GM19025 (cell line): ENCODE measurements at regions not wholly inside any gene's neighbourhood (a gene's known extent, or its start where the extent isn't known, plus 50 kb on each side); places are given as distances from the start of the nearest gene placed in this dataset.

ENCODE experiments used
- ATAC-seq: cut with Tn5 transposase; IDR thresholded peaks from one replicate; pipeline ENCODE4 v1.9.1; 2021; ENCODE audit warnings: mild to moderate bottlenecking, low read depth, moderate library complexity; ENCODE audit not compliant: unreplicated experiment

DNA sequence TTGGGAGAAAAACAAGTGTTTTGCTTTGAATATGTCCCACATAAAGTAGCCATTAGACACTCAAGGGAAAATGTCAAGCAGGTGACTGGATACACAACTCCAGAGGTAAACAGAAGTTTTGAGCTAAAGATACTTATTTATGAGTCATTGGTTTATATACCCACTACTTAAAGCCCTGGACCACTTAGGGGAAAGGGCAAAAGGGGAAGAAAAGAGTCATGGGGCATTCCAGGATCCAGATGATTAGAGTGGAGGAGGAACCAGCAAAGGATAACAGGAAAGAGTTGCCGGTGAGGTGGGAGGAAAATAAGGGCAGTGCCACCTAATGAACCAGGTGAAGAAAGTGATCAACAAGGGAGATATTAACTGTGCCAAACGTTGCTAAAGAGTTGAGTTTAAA lies 254.2 kb upstream of the NR4A3 start:
- no peak for ATAC-seq

DNA sequence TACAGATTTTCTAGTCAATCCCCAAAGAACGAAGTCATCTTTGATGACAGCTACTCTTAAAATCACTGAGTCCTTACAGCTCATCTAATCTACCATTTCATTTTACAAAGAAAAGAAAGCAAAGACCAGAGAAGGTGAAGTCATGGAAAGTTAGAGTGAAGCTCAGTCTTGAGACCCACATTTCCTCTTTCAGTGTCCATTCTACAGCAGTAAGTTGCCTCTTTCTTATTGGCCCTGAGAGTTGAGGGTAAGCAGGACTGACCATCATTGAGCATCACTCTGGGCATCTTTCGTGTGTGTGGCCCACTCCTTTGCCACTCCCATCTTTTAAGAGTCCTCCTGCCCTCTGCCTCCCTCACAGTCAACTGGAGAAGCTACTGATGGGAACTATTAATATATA lies 251.8 kb upstream of the NR4A3 start:
- no peak for ATAC-seq

DNA sequence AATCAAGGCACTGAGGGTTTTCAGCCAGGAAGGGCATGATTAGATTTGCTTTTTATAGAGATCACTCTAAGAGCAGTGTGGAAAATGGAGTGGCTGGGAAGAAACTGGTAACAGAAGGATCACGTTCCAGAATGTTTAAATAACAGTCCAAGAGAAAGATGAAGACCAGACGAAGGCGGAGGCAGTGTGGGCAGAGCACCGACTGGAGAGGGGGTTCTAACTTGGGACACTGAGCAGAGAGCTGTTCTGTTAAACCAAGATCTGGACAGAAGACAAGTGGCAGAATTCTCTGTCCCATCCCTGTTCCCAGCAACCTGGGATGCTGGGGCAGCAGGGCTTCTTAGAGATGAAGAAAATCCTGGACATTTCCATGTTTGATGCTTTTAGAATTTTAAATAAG lies 249.1 kb upstream of the NR4A3 start:
- ATAC-seq, result no peak

- ATAC-seq, result no peak
Measured at GRCh38 chr9:99573085-99573484, 248.6 kb upstream of the NR4A3 start.

- ATAC-seq, result no peak
Measured at GRCh38 chr9:99573886-99574285, 247.8 kb upstream of the NR4A3 start.

DNA sequence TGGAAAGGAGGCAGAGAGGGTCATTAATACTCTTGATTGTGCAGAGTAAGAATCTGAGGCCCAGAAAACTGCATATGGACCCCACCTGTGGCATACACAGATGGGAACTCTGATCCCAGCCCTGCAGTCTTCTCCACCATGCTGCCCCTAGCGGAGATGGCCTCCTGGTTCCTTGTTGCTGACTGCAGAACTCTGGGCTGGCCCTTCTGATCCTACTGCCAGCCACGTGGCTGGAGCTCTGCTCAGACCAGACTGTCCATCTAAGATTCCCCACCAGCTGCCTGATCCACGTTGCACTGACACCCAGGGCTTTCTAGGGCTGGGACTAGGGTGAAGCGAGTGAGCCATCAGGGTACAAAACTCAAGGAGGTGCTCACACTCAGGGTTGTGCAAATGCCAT lies 245.7 kb upstream of the NR4A3 start:
- no peak for ATAC-seq

DNA sequence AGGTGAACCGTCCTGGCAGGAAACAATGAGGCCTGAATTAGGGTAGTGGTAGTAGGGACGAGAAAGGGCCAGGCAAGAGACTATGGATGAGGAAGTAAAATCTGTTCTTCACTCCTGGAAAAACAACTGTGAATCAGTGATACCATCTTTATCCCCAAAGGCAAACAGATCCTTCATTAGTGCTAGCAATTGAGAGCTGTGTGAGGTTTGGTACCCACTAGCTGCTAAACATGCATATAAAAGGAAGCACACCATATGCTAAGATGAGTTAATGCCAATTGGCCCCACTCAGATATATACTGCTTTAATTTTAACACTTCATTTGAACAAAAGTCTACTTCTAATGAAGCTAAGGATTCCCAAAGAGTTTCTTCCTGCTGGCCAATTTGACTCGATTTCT lies 244.8 kb upstream of the NR4A3 start:
- no peak for ATAC-seq

DNA sequence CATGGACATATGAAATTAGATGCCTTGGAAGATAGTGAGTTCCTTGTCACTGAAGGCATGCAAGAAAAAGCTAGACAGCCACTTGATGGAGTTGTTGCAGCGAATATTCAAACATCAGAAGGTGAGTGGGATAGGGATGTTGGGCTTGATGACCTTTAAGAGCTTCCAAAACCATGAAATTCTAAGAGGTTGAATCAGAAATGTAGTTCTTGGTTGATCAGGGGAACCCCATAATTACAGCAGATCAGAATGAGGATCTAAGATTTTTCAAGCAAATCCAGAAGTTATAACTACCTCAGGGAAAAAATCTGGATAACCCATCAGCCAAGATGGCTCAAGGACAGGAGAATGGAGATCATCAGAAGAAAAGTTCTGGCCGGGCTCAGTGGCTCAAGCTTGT lies 244.3 kb upstream of the NR4A3 start:
- ATAC-seq, result no peak

- ATAC-seq, result no peak
Measured at GRCh38 chr9:99578666-99579065, 243.0 kb upstream of the NR4A3 start.

- no peak for ATAC-seq
Measured at GRCh38 chr9:99579964-99580363, 241.7 kb upstream of the NR4A3 start.

DNA sequence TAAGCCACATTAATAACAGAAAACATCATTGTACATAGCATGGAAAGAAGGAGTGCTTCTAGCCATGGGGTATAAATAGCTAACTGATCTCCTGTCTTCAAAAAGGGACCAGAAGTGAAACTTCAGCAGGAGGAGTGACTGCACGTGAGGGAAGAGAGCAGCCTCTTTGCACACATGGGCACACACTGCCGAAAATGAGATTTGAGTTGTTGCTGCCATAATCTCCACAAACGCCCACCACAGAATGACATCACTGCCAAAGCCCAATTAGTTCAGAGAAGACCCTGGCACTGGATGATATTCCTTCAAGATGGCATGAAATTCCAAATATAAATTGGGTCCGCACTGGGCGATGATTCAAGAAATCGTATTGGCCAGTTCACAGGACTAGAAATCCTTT lies 238.9 kb upstream of the NR4A3 start:
- no peak for ATAC-seq

- no peak for ATAC-seq
Measured at GRCh38 chr9:99588299-99588698, 233.4 kb upstream of the NR4A3 start.

DNA sequence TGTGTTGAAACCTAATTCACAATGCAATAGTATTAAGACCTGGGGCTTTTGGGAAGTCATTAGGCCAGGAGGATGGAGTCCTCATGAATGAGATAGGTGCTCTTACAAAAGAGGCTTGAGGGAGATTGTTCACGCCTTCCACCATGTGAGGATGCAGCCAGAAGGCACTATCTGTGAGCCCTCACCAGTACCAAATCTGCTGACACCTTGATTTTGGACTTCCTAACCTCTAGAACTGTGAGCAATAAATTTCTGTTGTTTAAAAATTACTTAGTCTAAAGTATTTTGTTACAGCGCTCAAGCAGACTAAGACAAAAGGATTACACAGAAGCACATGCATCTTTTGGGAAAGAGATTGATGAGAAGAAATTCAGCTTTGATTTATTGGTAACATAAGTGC lies 232.9 kb upstream of the NR4A3 start:
- no peak for ATAC-seq

- no peak for ATAC-seq
Measured at GRCh38 chr9:99590410-99590809, 231.3 kb upstream of the NR4A3 start.

- ATAC-seq, result no peak
Measured at GRCh38 chr9:99590840-99591239, 230.8 kb upstream of the NR4A3 start.

DNA sequence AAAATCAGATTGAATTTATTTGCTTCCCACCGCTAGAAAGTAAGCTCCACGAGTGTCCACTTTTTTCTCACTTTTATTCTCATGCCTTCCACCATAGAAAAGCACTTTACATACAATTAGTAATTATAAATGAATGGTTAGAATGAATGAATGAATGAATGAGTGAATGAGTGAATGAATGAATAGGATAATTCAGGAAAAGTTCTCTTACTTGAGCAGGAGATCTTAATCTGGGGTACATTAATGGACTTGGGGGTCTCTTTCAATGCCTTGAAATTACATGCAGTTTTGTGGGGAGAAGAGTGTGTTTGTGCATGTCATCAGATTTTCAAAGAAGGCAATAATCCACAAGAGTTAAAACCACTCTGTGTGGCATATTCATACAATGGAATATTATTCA lies 229.9 kb upstream of the NR4A3 start:
- no peak for ATAC-seq

DNA sequence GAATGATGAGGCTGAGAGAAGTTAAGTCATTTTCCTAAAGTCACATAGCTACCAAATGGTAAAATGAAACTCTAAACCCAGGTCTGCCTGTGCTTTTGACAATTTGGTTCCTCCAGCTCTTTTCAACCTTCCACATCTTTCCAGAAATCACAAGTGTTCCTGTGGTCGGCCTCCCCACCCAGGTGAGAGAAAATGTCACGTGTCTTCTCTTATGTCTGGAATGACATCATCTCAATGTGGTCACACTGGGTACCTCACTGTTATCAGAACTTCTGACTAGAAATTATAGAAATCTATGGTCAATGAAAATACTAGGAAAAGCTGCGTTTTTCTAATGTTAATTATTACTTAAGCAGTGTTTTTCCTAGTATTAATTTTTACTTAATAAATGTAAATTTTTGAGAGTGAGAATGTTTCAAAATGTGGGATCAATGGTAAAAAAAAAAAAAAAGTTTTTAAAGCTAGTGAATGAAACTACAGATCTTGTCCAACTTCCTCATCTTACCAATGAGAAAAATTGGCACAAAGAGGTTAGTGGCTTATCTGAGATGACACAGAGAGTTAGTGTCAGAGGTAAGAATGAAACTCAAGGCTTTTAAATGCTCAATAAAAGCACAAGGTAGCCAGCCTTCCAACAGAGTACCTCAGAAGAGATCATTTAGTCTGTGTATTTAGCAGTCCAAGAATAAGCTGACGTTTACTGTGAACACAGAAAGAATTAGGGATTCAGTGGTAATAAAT lies 228.7 kb upstream of the NR4A3 start:
- no peak for ATAC-seq

DNA sequence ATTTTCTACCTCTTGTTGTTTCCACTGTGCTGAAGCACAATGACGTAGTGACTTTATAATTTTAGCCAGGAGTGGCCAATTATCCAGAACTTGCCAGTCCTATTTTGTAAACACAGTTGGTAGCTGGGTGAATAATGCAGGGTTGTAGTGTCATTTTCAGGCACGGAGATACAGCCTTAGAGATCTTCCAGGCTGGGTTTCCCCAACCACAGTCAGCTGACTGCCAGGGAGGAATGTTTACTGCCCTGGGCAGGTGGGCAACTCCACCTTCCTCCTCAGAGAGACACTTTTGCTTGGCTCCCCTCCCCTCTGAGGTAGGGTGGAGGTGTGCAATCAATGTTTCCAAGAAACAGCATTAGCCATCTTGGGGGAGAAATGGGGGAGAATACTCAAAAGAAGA lies 228.1 kb upstream of the NR4A3 start:
- no peak for ATAC-seq

GRCh38 chr9:99594056-99594780 lies 227.5 kb upstream of the NR4A3 start:
- no peak for ATAC-seq

DNA sequence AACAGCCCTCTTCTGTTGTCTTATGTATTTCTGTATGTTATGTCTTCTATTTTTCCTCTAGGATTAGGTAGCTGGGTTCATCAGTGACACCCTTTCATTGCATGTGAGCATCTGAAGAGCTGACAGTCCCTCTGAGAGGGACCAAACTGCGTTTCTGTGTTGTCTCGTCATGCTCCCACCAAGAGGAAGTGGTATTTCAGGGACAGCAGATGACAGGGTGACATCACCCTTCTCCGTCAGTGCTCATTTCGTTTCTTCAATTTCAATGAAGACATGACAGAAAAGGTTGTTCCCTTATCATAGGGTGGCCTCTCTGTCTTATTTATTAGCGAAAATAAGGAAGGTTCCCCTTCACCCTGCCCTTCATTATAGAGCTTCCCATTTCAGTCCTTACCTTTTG lies 225.9 kb upstream of the NR4A3 start:
- peak; percentile 43 for ATAC-seq

- ATAC-seq, result no peak
Measured at GRCh38 chr9:99601571-99602111, 220.0 kb upstream of the NR4A3 start.

- no peak for ATAC-seq
Measured at GRCh38 chr9:99602854-99603253, 218.8 kb upstream of the NR4A3 start.
